HFFc6 (cell line): ENCODE measurements at regions not wholly inside any gene's neighbourhood (a gene's known extent, or its start where the extent isn't known, plus 50 kb on each side); places are given as distances from the start of the nearest gene placed in this dataset.

Experiments used
- DNase-seq: peaks from one replicate; pipeline ENCODE4 v3.0.0-alpha.2; 2018
- H3K27ac Mint-ChIP-seq: 2 replicates; pipeline ENCODE4 v1.8.0; 2020; ENCODE audit warnings: mild to moderate bottlenecking, mixed read lengths
- H3K27me3 Mint-ChIP-seq: 2 replicates; pipeline ENCODE4 v1.8.0; 2021; ENCODE audit warnings: mild to moderate bottlenecking, moderate library complexity, mixed read lengths; ENCODE audit not compliant: insufficient read depth
- H3K36me3 Mint-ChIP-seq: 2 replicates; pipeline ENCODE4 v1.8.0; 2021; ENCODE audit warnings: low read depth, mixed read lengths
- H3K4me1 Mint-ChIP-seq: 2 replicates; pipeline ENCODE4 v1.8.0; 2020; ENCODE audit warnings: low read depth, mixed read lengths
- H3K4me3 Mint-ChIP-seq: 2 replicates; pipeline ENCODE4 v1.8.0; 2020; ENCODE audit warnings: mild to moderate bottlenecking, moderate library complexity, mixed read lengths
- H3K9me3 Mint-ChIP-seq: 2 replicates; pipeline ENCODE4 v1.8.0; 2020; ENCODE audit warnings: mild to moderate bottlenecking, mixed read lengths
- CTCF ChIP-seq: fragments of 200-600 bp; sonication (generic); IDR thresholded peaks from 2 replicates; pipeline ENCODE4 v1.5.0; 2021; ENCODE audit warnings: antibody characterized with exemption, mild to moderate bottlenecking

GRCh38 chr3:18870074-18870640 lies 278.2 kb upstream of the KCNH8 start:
- Mint-ChIP-seq H3K27me3 (no peaks in the 10 kb centered on the region; the same call in 1 of the 2 replicates), H3K4me3 (no peak overlapping the region), H3K36me3 (no peaks in the 10 kb centered on the region), H3K4me1 (no peaks in the 10 kb centered on the region), H3K9me3 (peaks cover 29% of the 10 kb centered on the region), H3K27ac (no peak overlapping the region)
- TF ChIP-seq CTCF: no peak
- DNase-seq: no peak

GRCh38 chr3:18868911-18869689 lies 279.2 kb upstream of the KCNH8 start:
- no peak overlapping the region for H3K4me3 Mint-ChIP-seq
- no peaks in the 10 kb centered on the region for H3K4me1 Mint-ChIP-seq
- TF ChIP-seq CTCF: no peak
- no peak for DNase-seq
- no peaks in the 10 kb centered on the region for H3K36me3 Mint-ChIP-seq
- no peaks in the 10 kb centered on the region; the same call in 1 of the 2 replicates for H3K27me3 Mint-ChIP-seq
- no peak overlapping the region for H3K27ac Mint-ChIP-seq
- H3K9me3 Mint-ChIP-seq: peaks cover 36% of the 10 kb centered on the region

- Mint-ChIP-seq H3K27me3 (no peaks in the 10 kb centered on the region), H3K27ac (no peak overlapping the region), H3K36me3 (no peaks in the 10 kb centered on the region), H3K4me3 (no peak overlapping the region), H3K4me1 (no peaks in the 10 kb centered on the region), H3K9me3 (peaks cover 53% of the 10 kb centered on the region)
- no peak for DNase-seq
- TF ChIP-seq CTCF: no peak
Measured at GRCh38 chr3:18866899-18867298, 281.4 kb upstream of the KCNH8 start.

GRCh38 chr3:18864933-18865731 lies 283.2 kb upstream of the KCNH8 start:
- no peak for DNase-seq
- Mint-ChIP-seq H3K27me3 (no peaks in the 10 kb centered on the region), H3K27ac (no peak overlapping the region)

GRCh38 chr3:18862077-18862476 lies 286.2 kb upstream of the KCNH8 start:
- H3K36me3 Mint-ChIP-seq: no peaks in the 10 kb centered on the region
- H3K4me1 Mint-ChIP-seq: no peaks in the 10 kb centered on the region
- no peak overlapping the region for H3K4me3 Mint-ChIP-seq
- H3K9me3 Mint-ChIP-seq: peaks cover 33% of the 10 kb centered on the region
- no peak for TF ChIP-seq CTCF
- H3K27ac Mint-ChIP-seq: no peak overlapping the region
- no peaks in the 10 kb centered on the region for H3K27me3 Mint-ChIP-seq
- DNase-seq: no peak

More at GRCh38 chr3:18864933-18865731, 283.2 kb upstream of the KCNH8 start:
- peaks cover 45% of the 10 kb centered on the region for H3K9me3 Mint-ChIP-seq
- TF ChIP-seq CTCF: no peak
- H3K4me3 Mint-ChIP-seq: no peak overlapping the region
- H3K36me3 Mint-ChIP-seq: no peaks in the 10 kb centered on the region
- H3K4me1 Mint-ChIP-seq: no peaks in the 10 kb centered on the region
